PC-9 (cell line): ENCODE measurements at regions not wholly inside any gene's neighbourhood (a gene's known extent, or its start where the extent isn't known, plus 50 kb on each side); places are given as distances from the start of the nearest gene placed in this dataset.
"Not testable (repeated sequence)": the region's sequence is repeated elsewhere in the genome, so short reads cannot be mapped to it uniquely, and the experiment has no call there.

Experiments
- BruUV-seq: library from RNA; stranded (reverse); fragments of 400-500 nt; replicated peaks from 2 replicates; lab custom pipeline; 2021; lab: Mats Ljungman, UMichigan
- CTCF ChIA-PET: fragments of 300-600 bp; sonication (Branson Sonifier 250); formaldehyde crosslinking; loops from one replicate; lab custom pipeline; 2022; ENCODE audit warnings: antibody characterized with exemption; lab: Charles Lee
- POLR2A ChIA-PET: fragments of 300-600 bp; sonication (Branson Sonifier 250); formaldehyde crosslinking; loops from one replicate; lab custom pipeline; 2022; ENCODE audit warnings: antibody characterized with exemption; ENCODE audit not compliant: unreplicated experiment; lab: Charles Lee
- DNase-seq, 2 experiments: peaks; one replicate each; pipeline versions ENCODE4 v3.0.0 to v3.0.0-alpha.2; 2015 to 2022; ENCODE audit warnings: mixed read lengths in 1 of 2
- H2AFZ ChIP-seq: fragments of 200-600 bp; sonication (generic); 2 replicates; pipeline ENCODE4 v1.8.1; 2017; ENCODE audit warnings: antibody characterized with exemption
- H3F3A ChIP-seq: fragments of 200-600 bp; sonication (generic); 2 replicates; pipeline ENCODE4 v1.8.1; 2017; ENCODE audit warnings: antibody characterized with exemption, mild to moderate bottlenecking, low read depth; ENCODE audit not compliant: insufficient read depth
- H3K27ac ChIP-seq: fragments of 200-600 bp; sonication (generic); 2 replicates; pipeline ENCODE4 v1.6.1; 2016; ENCODE audit warnings: mixed run types
- H3K27me3 ChIP-seq: fragments of 200-600 bp; sonication (generic); 2 replicates; pipeline ENCODE4 v1.6.1; 2016; ENCODE audit warnings: low read depth, mixed run types; ENCODE audit not compliant: insufficient read depth
- H3K36me3 ChIP-seq: fragments of 200-600 bp; sonication (generic); 2 replicates; pipeline ENCODE4 v1.6.1; 2016; ENCODE audit warnings: low read depth, mixed run types
- H3K4me1 ChIP-seq: fragments of 200-600 bp; sonication (generic); replicated peaks from 2 replicates; pipeline ENCODE4 v1.6.1; 2016; ENCODE audit warnings: mixed run types; ENCODE audit not compliant: insufficient read depth
- H3K4me2 ChIP-seq: fragments of 200-600 bp; sonication (generic); 2 replicates; pipeline ENCODE4 v1.6.1; 2017; ENCODE audit warnings: mixed run types
- H3K4me3 ChIP-seq: fragments of 200-600 bp; sonication (generic); 2 replicates; pipeline ENCODE4 v1.6.1; 2016; ENCODE audit warnings: mixed run types
- H3K79me2 ChIP-seq: fragments of 200-600 bp; sonication (generic); 2 replicates; pipeline ENCODE4 v1.6.1; 2017; ENCODE audit warnings: low read depth, mixed run types
- H3K9me2 ChIP-seq: fragments of 200-600 bp; sonication (generic); 2 replicates; pipeline ENCODE4 v1.8.1; 2017; ENCODE audit warnings: mild to moderate bottlenecking; ENCODE audit not compliant: insufficient read depth
- H3K9me3 ChIP-seq: fragments of 200-600 bp; sonication (generic); 2 replicates; pipeline ENCODE4 v1.8.1; 2016; ENCODE audit warnings: low read depth; ENCODE audit not compliant: insufficient read depth
- H4K20me1 ChIP-seq: fragments of 200-600 bp; sonication (generic); 2 replicates; pipeline ENCODE4 v1.8.1; 2017; ENCODE audit not compliant: insufficient read depth
- EZH2 ChIP-seq: fragments of 200-600 bp; sonication (generic); IDR thresholded peaks from 2 replicates; pipeline ENCODE4 v1.8.0; 2017; ENCODE audit warnings: antibody characterized with exemption, low read depth
- intact Hi-C: fragments of 100-400 bp; cut with micrococcal nuclease; formaldehyde crosslinking; loops from one replicate; pipeline ENCODE4 v1.10.0; 2022; ENCODE audit not compliant: unreplicated experiment
- TF ChIP-seq, protein P1 (sequence below): fragments of 200-600 bp; sonication (generic); conservative IDR thresholded peaks from 2 replicates; pipeline ENCODE4 v1.6.1; 2017; ENCODE audit warnings: mixed run types, antibody characterized with exemption, mild to moderate bottlenecking, moderate library complexity

DNA sequence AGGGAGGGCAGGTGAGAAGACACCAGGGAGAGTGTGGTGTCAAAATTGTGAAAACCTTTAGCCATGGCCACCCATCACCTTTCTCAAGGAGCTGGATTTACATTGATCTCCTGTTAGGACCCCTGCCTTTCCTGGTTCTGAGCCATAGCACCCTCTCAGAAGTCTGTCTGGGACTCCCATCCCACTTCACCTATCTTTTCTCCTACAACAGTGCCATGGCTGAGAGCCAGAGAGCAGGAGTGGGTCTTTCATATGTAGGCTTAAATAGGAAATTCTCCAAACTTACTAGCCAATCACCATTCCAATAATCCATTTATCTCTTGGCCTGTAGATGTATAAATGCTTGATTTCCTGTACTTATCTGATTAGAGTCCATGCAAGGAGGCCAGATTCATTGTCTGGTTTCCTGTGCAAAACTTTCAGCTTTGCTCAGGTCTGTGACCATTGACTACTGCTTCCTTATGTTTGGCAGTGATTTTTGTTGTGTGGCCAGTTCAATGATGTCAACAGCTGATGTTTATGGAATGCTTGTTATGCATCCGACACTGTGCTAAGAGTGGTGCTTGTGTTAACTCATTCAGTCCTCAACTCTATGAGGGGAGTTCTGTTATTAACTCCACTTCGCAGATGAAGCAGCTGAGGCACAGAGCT is 57.6 kb upstream of the IGFBP5 start:
- TF ChIP-seq, protein P1, sequence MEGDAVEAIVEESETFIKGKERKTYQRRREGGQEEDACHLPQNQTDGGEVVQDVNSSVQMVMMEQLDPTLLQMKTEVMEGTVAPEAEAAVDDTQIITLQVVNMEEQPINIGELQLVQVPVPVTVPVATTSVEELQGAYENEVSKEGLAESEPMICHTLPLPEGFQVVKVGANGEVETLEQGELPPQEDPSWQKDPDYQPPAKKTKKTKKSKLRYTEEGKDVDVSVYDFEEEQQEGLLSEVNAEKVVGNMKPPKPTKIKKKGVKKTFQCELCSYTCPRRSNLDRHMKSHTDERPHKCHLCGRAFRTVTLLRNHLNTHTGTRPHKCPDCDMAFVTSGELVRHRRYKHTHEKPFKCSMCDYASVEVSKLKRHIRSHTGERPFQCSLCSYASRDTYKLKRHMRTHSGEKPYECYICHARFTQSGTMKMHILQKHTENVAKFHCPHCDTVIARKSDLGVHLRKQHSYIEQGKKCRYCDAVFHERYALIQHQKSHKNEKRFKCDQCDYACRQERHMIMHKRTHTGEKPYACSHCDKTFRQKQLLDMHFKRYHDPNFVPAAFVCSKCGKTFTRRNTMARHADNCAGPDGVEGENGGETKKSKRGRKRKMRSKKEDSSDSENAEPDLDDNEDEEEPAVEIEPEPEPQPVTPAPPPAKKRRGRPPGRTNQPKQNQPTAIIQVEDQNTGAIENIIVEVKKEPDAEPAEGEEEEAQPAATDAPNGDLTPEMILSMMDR: no peak
- no peak for TF ChIP-seq EZH2
- H3K79me2 ChIP-seq: no peaks in the 10 kb centered on the region
- H3K4me3 ChIP-seq: no peak overlapping the region
- BruUV-seq: no TSS peak
- H3K9me3 ChIP-seq: no peaks in the 10 kb centered on the region
- no peaks in the 10 kb centered on the region for H3K36me3 ChIP-seq
- no peak for DNase-seq
- intact Hi-C loops: no loop called here
- CTCF ChIA-PET: no interaction called here
- H3K27me3 ChIP-seq: peaks cover 22% of the 10 kb centered on the region
- no peaks in the 10 kb centered on the region for H3K9me2 ChIP-seq
- POLR2A ChIA-PET: no interaction called here
- no peaks in the 10 kb centered on the region for H4K20me1 ChIP-seq
- no peaks in the 10 kb centered on the region for H3F3A ChIP-seq
- no peak overlapping the region for H3K27ac ChIP-seq
- no peaks in the 10 kb centered on the region for H3K4me1 ChIP-seq
- no peak overlapping the region for H2AFZ ChIP-seq
- H3K4me2 ChIP-seq: no peak overlapping the region

DNA sequence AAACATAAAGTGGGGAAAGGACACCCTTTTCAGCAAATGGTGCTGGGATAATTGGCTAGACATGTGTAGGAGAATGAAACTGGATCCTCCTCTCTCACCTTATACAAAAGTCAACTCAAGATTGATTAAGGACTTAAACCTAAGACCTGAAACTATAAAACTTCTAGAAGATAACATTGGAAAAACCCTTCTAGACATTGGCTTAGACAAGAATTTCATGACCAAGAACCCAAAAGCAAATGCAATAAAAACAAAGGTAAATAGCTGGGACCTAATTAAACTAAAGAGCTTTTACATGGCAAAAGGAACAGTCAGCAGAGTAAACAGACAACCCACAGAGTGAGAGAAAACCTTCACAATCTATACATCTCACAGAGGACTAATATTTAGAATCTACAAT is 55.4 kb upstream of the IGFBP5 start:
- H3K9me2 ChIP-seq, H3F3A ChIP-seq, H3K4me3 ChIP-seq, BruUV-seq, intact Hi-C loops, H3K27ac ChIP-seq, H3K36me3 ChIP-seq, H3K4me1 ChIP-seq, H4K20me1 ChIP-seq, H3K4me2 ChIP-seq, H2AFZ ChIP-seq, H3K79me2 ChIP-seq, H3K9me3 ChIP-seq, DNase-seq, POLR2A ChIA-PET: not testable (repeated sequence)
- CTCF ChIA-PET: interaction anchor here (0.6 kb wide), 1 partner anchor 759 kb away, joined by 3 read pairs; no protein-coding TSS in a partner anchor
- peaks cover 22% of the 10 kb centered on the region for H3K27me3 ChIP-seq

DNA sequence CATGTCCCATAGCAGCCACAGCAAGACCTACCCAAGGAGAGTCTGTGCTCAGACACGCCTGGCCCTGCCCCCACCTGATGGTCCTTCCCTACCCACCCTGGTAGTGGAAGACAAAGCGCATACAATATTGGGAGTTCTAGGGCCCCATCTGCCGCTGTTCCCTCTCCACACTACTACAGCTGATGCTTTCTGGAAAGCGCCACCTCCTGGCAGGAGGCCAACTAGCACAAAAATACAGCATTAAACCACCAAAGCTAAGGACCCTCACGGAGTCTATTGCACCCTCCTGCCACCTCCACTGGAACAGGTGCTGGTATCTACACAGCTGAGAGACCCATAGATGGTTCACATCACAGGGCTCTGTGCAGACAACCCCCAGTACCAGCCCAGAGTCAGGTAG is 50.9 kb upstream of the IGFBP5 start:
- H3K4me3 ChIP-seq, H3K9me3 ChIP-seq, H3K4me2 ChIP-seq, H3K27me3 ChIP-seq, CTCF ChIA-PET, BruUV-seq, H3F3A ChIP-seq, H3K36me3 ChIP-seq, H3K79me2 ChIP-seq, H3K27ac ChIP-seq, H4K20me1 ChIP-seq, intact Hi-C loops, H3K9me2 ChIP-seq, H3K4me1 ChIP-seq, DNase-seq, H2AFZ ChIP-seq: not testable (repeated sequence)
- POLR2A ChIA-PET: interaction anchor here (0.7 kb wide), 1 partner anchor 55 kb away, joined by 4 read pairs; no protein-coding TSS in a partner anchor

DNA sequence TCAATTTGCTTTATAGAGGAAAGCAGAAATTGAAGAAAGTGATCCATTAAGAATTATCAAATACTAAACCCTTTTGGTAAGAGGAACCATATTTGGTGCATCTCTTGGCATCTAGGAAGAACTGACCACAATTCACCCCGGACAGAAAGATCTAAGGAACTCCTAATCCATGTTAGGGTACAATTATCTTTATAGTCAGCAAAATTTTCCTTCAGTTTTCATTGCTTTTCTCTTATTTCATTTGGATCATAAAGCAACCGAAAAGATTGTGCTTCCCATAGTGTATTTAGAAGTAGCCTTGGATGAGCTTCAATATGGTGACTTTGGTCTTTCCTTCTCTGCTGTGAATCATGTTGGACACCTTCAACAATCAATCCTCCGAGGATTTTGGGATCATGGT is 50.1 kb upstream of the IGFBP5 start:
- no peaks in the 10 kb centered on the region for H3K4me1 ChIP-seq
- no peaks in the 10 kb centered on the region for H4K20me1 ChIP-seq
- no peak overlapping the region for H3K4me2 ChIP-seq
- TF ChIP-seq, protein P1: no peak
- TF ChIP-seq EZH2: no peak
- H3K27me3 ChIP-seq: no peaks in the 10 kb centered on the region; the same call in 1 of the 2 replicates
- H3K9me3 ChIP-seq: no peaks in the 10 kb centered on the region
- H3K9me2 ChIP-seq: no peaks in the 10 kb centered on the region
- POLR2A ChIA-PET: no interaction called here
- no TSS peak for BruUV-seq
- no peaks in the 10 kb centered on the region for H3F3A ChIP-seq
- no peak overlapping the region for H2AFZ ChIP-seq
- H3K36me3 ChIP-seq: no peaks in the 10 kb centered on the region
- H3K79me2 ChIP-seq: no peaks in the 10 kb centered on the region
- intact Hi-C loops: no loop called here
- CTCF ChIA-PET: no interaction called here
- no peak overlapping the region for H3K4me3 ChIP-seq
- H3K27ac ChIP-seq: no peak overlapping the region
- no peak for DNase-seq
